ENCODE measurements at regions not wholly inside any gene's neighbourhood (a gene's known extent, or its start where the extent isn't known, plus 50 kb on each side); places are given as distances from the start of the nearest gene placed in this dataset.

- TF ChIP-seq FOXP2 (optimal IDR thresholded peaks at IDR 0.05; ENCODE audit: borderline replicate concordance, extremely low read depth, extremely low read length, insufficient read depth) (no peak), REST (IDR thresholded peaks at IDR 0.05; ENCODE audit: insufficient read depth in 1 of 2, low read depth in 2 of 2, low read length in 2 of 2) (no peak), TAF1 (IDR thresholded peaks at IDR 0.05; ENCODE audit: borderline replicate concordance, insufficient read depth, low read length) (no peak), POLR2AphosphoS5 (IDR thresholded peaks at IDR 0.05; ENCODE audit: low read depth, low read length) (no peak), SIN3A (IDR thresholded peaks at IDR 0.05; ENCODE audit: borderline replicate concordance, insufficient read depth, low read length) (no peak)
These were observed 101.4 kb upstream of the CD180 start for GRCh38 chr5:67297802-67298532.

GRCh38 chr5:67297376-67297775, 100.8 kb upstream of the CD180 start:
- TF ChIP-seq SIN3A (IDR thresholded peaks at IDR 0.05; ENCODE audit: borderline replicate concordance, insufficient read depth, low read length) (no peak), FOXP2 (optimal IDR thresholded peaks at IDR 0.05; ENCODE audit: borderline replicate concordance, extremely low read depth, extremely low read length, insufficient read depth) (no peak), TAF1 (IDR thresholded peaks at IDR 0.05; ENCODE audit: borderline replicate concordance, insufficient read depth, low read length) (no peak), REST (IDR thresholded peaks at IDR 0.05; ENCODE audit: insufficient read depth in 1 of 2, low read depth in 2 of 2, low read length in 2 of 2) (no peak), POLR2AphosphoS5 (IDR thresholded peaks at IDR 0.05; ENCODE audit: low read depth, low read length) (no peak)

- no peak for TF ChIP-seq REST (IDR thresholded peaks at IDR 0.05; ENCODE audit: insufficient read depth in 1 of 2, low read depth in 2 of 2, low read length in 2 of 2)
- no peak for TF ChIP-seq POLR2AphosphoS5 (IDR thresholded peaks at IDR 0.05; ENCODE audit: low read depth, low read length)
- no peak for TF ChIP-seq SIN3A (IDR thresholded peaks at IDR 0.05; ENCODE audit: borderline replicate concordance, insufficient read depth, low read length)
These were observed 97.8 kb upstream of the CD180 start for GRCh38 chr5:67294266-67294938.

GRCh38 chr5:67293226-67293625, 96.6 kb upstream of the CD180 start:
- TF ChIP-seq TAF1 (IDR thresholded peaks at IDR 0.05; ENCODE audit: borderline replicate concordance, insufficient read depth, low read length), result no peak
- no peak for TF ChIP-seq SIN3A (IDR thresholded peaks at IDR 0.05; ENCODE audit: borderline replicate concordance, insufficient read depth, low read length)
- TF ChIP-seq REST (IDR thresholded peaks at IDR 0.05; ENCODE audit: insufficient read depth in 1 of 2, low read depth in 2 of 2, low read length in 2 of 2), result no peak
- no peak for TF ChIP-seq POLR2AphosphoS5 (IDR thresholded peaks at IDR 0.05; ENCODE audit: low read depth, low read length)
- TF ChIP-seq FOXP2 (optimal IDR thresholded peaks at IDR 0.05; ENCODE audit: borderline replicate concordance, extremely low read depth, extremely low read length, insufficient read depth), result no peak

Measured in PFSK-1 (cell line).